ENCODE measurements at regions not wholly inside any gene's neighbourhood (a gene's known extent, or its start where the extent isn't known, plus 50 kb on each side); places are given as distances from the start of the nearest gene placed in this dataset.
A peak's percentile ranks its signal among the peaks of the same experiment; 100 is the strongest.

DNA sequence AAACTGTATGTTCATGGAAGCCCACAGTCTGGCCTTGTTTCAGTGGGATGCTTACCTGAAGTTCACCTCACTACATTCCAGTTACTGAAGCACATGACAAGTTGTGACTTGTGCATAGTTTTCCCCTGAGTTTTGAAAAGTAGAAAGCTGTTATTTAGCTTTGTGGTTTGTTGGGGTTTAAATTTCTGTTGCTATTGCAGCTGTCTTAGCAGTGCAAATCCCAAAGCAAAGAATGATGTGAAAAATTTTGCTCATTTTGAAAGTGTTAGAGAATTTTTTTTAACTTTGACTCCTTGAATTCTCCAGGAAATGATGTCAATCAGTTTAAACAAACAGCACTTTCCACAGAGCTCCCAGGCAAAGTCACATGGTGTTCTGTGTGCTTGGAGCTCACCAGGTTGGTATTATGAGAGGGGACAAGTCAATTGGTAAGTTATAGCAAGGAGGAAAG lies 268.4 kb downstream of the ADGRG6 start:
- DNase-seq (ENCODE audit: low spot score) = no peak
- no peaks in the 10 kb centered on the region for H3K36me3 ChIP-seq (ENCODE audit: low read depth)
- no peaks in the 10 kb centered on the region for H3K9me3 ChIP-seq (ENCODE audit: severe bottlenecking)
- no peak overlapping the region for H3K4me3 ChIP-seq (ENCODE audit: severe bottlenecking)
- H3K4me1 ChIP-seq (ENCODE audit: insufficient read depth, poor library complexity, severe bottlenecking) = peaks cover 26% of the 10 kb centered on the region
- no peaks in the 10 kb centered on the region for H3K27me3 ChIP-seq (ENCODE audit: insufficient read depth, poor library complexity, severe bottlenecking)
- TF ChIP-seq, protein P1, sequence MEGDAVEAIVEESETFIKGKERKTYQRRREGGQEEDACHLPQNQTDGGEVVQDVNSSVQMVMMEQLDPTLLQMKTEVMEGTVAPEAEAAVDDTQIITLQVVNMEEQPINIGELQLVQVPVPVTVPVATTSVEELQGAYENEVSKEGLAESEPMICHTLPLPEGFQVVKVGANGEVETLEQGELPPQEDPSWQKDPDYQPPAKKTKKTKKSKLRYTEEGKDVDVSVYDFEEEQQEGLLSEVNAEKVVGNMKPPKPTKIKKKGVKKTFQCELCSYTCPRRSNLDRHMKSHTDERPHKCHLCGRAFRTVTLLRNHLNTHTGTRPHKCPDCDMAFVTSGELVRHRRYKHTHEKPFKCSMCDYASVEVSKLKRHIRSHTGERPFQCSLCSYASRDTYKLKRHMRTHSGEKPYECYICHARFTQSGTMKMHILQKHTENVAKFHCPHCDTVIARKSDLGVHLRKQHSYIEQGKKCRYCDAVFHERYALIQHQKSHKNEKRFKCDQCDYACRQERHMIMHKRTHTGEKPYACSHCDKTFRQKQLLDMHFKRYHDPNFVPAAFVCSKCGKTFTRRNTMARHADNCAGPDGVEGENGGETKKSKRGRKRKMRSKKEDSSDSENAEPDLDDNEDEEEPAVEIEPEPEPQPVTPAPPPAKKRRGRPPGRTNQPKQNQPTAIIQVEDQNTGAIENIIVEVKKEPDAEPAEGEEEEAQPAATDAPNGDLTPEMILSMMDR (IDR thresholded peaks at IDR 0.05; ENCODE audit: poor library complexity, severe bottlenecking) = no peak
- peak; percentile 86 for ATAC-seq (ENCODE audit: low read depth)
- peak overlapping the region; percentile 86 for H3K27ac ChIP-seq (ENCODE audit: poor library complexity, severe bottlenecking)

DNA sequence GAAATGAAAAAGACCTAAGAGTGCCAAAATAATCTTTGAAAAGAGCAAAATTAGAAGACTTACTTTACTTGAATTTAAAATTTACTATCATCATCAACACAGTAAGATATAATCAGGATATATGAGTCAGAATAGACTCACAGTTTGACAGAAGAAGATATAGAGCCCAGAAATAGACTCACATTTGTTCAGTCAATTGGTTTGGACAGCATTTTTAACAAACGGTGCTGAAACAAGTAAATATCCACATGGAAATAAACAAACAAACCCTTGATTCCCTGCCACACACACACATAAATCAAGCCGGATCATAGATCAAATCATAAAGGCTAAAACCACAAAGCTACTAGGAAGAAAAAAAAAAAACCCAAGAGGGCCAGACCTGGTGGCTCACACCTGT lies 291.1 kb downstream of the ADGRG6 start:
- no peak for DNase-seq (ENCODE audit: low spot score)
- ATAC-seq (ENCODE audit: low read depth) = peak; percentile 41; the same call in 1 of the 3 replicates
- no peak overlapping the region for H3K27ac ChIP-seq (ENCODE audit: poor library complexity, severe bottlenecking)
- H3K9me3 ChIP-seq (ENCODE audit: severe bottlenecking) = no peaks in the 10 kb centered on the region
- TF ChIP-seq, protein P1 (IDR thresholded peaks at IDR 0.05; ENCODE audit: poor library complexity, severe bottlenecking) = no peak
- H3K36me3 ChIP-seq (ENCODE audit: low read depth) = no peaks in the 10 kb centered on the region
- no peak overlapping the region for H3K4me3 ChIP-seq (ENCODE audit: severe bottlenecking)
- H3K27me3 ChIP-seq (ENCODE audit: insufficient read depth, poor library complexity, severe bottlenecking) = no peaks in the 10 kb centered on the region
- H3K4me1 ChIP-seq (ENCODE audit: insufficient read depth, poor library complexity, severe bottlenecking) = no peaks in the 10 kb centered on the region

DNA sequence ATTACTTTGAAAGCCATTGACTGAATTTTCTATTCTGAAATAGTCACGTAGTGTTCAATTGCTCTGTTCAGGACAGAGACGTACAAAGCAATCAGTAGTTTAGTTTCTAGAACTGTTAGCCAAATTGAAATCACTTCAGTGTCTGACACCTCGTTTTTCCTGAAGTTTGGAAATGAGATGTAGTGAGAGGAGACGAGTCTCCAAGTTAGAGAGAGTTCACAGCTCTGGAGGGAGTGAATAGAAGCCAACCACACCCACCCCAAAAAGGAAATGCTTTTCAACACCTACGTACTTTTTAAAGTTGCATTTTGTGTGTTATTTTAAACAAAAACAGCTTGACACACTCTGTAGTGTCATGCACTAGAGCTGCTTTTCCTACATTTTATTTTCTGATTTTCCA lies 296.0 kb downstream of the ADGRG6 start:
- H3K4me3 ChIP-seq (ENCODE audit: severe bottlenecking) = no peak overlapping the region
- ATAC-seq (ENCODE audit: low read depth) = no peak

GRCh38 chr6:142601427-142601826 lies 299.6 kb downstream of the ADGRG6 start:
- no peak overlapping the region for H3K4me3 ChIP-seq (ENCODE audit: severe bottlenecking)
- no peaks in the 10 kb centered on the region for H3K9me3 ChIP-seq (ENCODE audit: severe bottlenecking)
- ATAC-seq (ENCODE audit: low read depth) (no peak), DNase-seq (ENCODE audit: low spot score) (no peak)
- H3K36me3 ChIP-seq (ENCODE audit: low read depth) = no peaks in the 10 kb centered on the region
- no peaks in the 10 kb centered on the region for H3K27me3 ChIP-seq (ENCODE audit: insufficient read depth, poor library complexity, severe bottlenecking)
- TF ChIP-seq, protein P1 (IDR thresholded peaks at IDR 0.05; ENCODE audit: poor library complexity, severe bottlenecking) = no peak
- H3K4me1 ChIP-seq (ENCODE audit: insufficient read depth, poor library complexity, severe bottlenecking) = peaks cover 11% of the 10 kb centered on the region
- H3K27ac ChIP-seq (ENCODE audit: poor library complexity, severe bottlenecking) = no peak overlapping the region

More for the DNA sequence above, 296.0 kb downstream of the ADGRG6 start:
- no peaks in the 10 kb centered on the region for H3K36me3 ChIP-seq (ENCODE audit: low read depth)
- no peaks in the 10 kb centered on the region for H3K27me3 ChIP-seq (ENCODE audit: insufficient read depth, poor library complexity, severe bottlenecking)
- H3K9me3 ChIP-seq (ENCODE audit: severe bottlenecking) = no peaks in the 10 kb centered on the region
- H3K27ac ChIP-seq (ENCODE audit: poor library complexity, severe bottlenecking) = no peak overlapping the region
- no peaks in the 10 kb centered on the region for H3K4me1 ChIP-seq (ENCODE audit: insufficient read depth, poor library complexity, severe bottlenecking)
- no peak for DNase-seq (ENCODE audit: low spot score)
- TF ChIP-seq, protein P1 (IDR thresholded peaks at IDR 0.05; ENCODE audit: poor library complexity, severe bottlenecking) = no peak

- Histone ChIP-seq H3K4me1 (ENCODE audit: insufficient read depth, poor library complexity, severe bottlenecking) (peaks cover 11% of the 10 kb centered on the region), H3K36me3 (ENCODE audit: low read depth) (no peaks in the 10 kb centered on the region), H3K9me3 (ENCODE audit: severe bottlenecking) (no peaks in the 10 kb centered on the region), H3K27me3 (ENCODE audit: insufficient read depth, poor library complexity, severe bottlenecking) (no peaks in the 10 kb centered on the region), H3K27ac (ENCODE audit: poor library complexity, severe bottlenecking) (no peak overlapping the region), H3K4me3 (ENCODE audit: severe bottlenecking) (no peak overlapping the region)
- no peak for ATAC-seq (ENCODE audit: low read depth)
- DNase-seq (ENCODE audit: low spot score) = no peak
- TF ChIP-seq, protein P1 (IDR thresholded peaks at IDR 0.05; ENCODE audit: poor library complexity, severe bottlenecking) = no peak
Measured at GRCh38 chr6:142602972-142603371, 301.2 kb downstream of the ADGRG6 start.
